ENCODE measurements at regions not wholly inside any gene's neighbourhood (a gene's known extent, or its start where the extent isn't known, plus 50 kb on each side); places are given as distances from the start of the nearest gene placed in this dataset.
"Not testable (repeated sequence)": the region's sequence is repeated elsewhere in the genome, so short reads cannot be mapped to it uniquely, and the experiment has no call there.

GRCh38 chr12:105898271-105898670 lies 240.5 kb downstream of the NUAK1 start:
- not testable (repeated sequence) for TF ChIP-seq CTCF (conservative IDR thresholded peaks at IDR 0.05 in 1 of 2, IDR thresholded peaks at IDR 0.05 in 1 of 2; ENCODE audit: low read depth in 1 of 2, low read length in 2 of 2); EZH2 (IDR thresholded peaks at IDR 0.05; ENCODE audit: low read length, missing control alignments)

All from fibroblast of lung (primary cell).